ENCODE measurements at regions not wholly inside any gene's neighbourhood (a gene's known extent, or its start where the extent isn't known, plus 50 kb on each side); places are given as distances from the start of the nearest gene placed in this dataset.

GRCh38 chr2:118475622-118476205 is 371.7 kb downstream of the EN1 start:
- Histone ChIP-seq H3K27me3 (peaks cover 0 to 45% (median 0%) of the 10 kb centered on the region in 4 donors), H3K36me3 (no peaks in the 10 kb centered on the region), H3K4me3 (no peak overlapping the region), H3K27ac (replicated peaks in 1 of 4) (no peak overlapping the region), H3K9me3 (no peaks in the 10 kb centered on the region), H3K4me1 (no peaks in the 10 kb centered on the region)
- intact Hi-C loops (cut with DNase I) = no loop called here
- DNase-seq (ENCODE audit: extremely low spot score) = no peak
- WGBS = 39% methylated on average over 9 of the region's 9 CpGs
- no peak for TF ChIP-seq POLR2A (IDR thresholded peaks at IDR 0.05; ENCODE audit: low read depth)
- TF ChIP-seq EP300 (IDR thresholded peaks at IDR 0.05) = no peak
- TF ChIP-seq CTCF (IDR thresholded peaks at IDR 0.05) = no peak
- no peak for TF ChIP-seq POLR2AphosphoS5 (IDR thresholded peaks at IDR 0.05)

- no peaks in the 10 kb centered on the region for H3K36me3 ChIP-seq
- peak; percentile 7 for DNase-seq (ENCODE audit: extremely low spot score)
- no peaks in the 10 kb centered on the region for H3K9me3 ChIP-seq
- TF ChIP-seq POLR2AphosphoS5 (IDR thresholded peaks at IDR 0.05) (no peak), POLR2A (IDR thresholded peaks at IDR 0.05; ENCODE audit: low read depth) (no peak), EP300 (IDR thresholded peaks at IDR 0.05) (no peak), CTCF (IDR thresholded peaks at IDR 0.05) (no peak)
- H3K27me3 ChIP-seq = peaks cover 0 to 50% (median 2%) of the 10 kb centered on the region in 4 donors
- intact Hi-C loops (cut with DNase I) = no loop called here
- no peak overlapping the region for H3K4me3 ChIP-seq
- WGBS = 74% methylated on average over 3 of the region's 3 CpGs
- no peak overlapping the region for H3K27ac ChIP-seq (replicated peaks in 1 of 4)
- H3K4me1 ChIP-seq = no peaks in the 10 kb centered on the region
Observed at GRCh38 chr2:118474541-118474920, 372.9 kb downstream of the EN1 start.

GRCh38 chr2:118473846-118474540 is 373.5 kb downstream of the EN1 start:
- no peak overlapping the region for H3K4me3 ChIP-seq
- no peak overlapping the region for H3K27ac ChIP-seq (replicated peaks in 1 of 4)
- TF ChIP-seq EP300 (IDR thresholded peaks at IDR 0.05) (no peak), POLR2AphosphoS5 (IDR thresholded peaks at IDR 0.05) (no peak), POLR2A (IDR thresholded peaks at IDR 0.05; ENCODE audit: low read depth) (no peak), CTCF (IDR thresholded peaks at IDR 0.05) (no peak)
- no peaks in the 10 kb centered on the region for H3K36me3 ChIP-seq
- 47% methylated on average over 7 of the region's 8 CpGs for WGBS
- no peaks in the 10 kb centered on the region for H3K9me3 ChIP-seq
- DNase-seq (ENCODE audit: extremely low spot score) = peak; percentile 77
- H3K4me1 ChIP-seq = no peaks in the 10 kb centered on the region
- H3K27me3 ChIP-seq = peaks cover 0 to 48% (median 2%) of the 10 kb centered on the region in 4 donors
- intact Hi-C loops (cut with DNase I) = no loop called here

GRCh38 chr2:118473241-118473640 is 374.2 kb downstream of the EN1 start:
- H3K9me3 ChIP-seq = no peaks in the 10 kb centered on the region
- TF ChIP-seq EP300 (IDR thresholded peaks at IDR 0.05) (no peak), POLR2AphosphoS5 (IDR thresholded peaks at IDR 0.05) (no peak), POLR2A (IDR thresholded peaks at IDR 0.05; ENCODE audit: low read depth) (no peak), CTCF (IDR thresholded peaks at IDR 0.05) (no peak)
- DNase-seq (ENCODE audit: extremely low spot score) = no peak
- H3K4me3 ChIP-seq = no peak overlapping the region
- H3K36me3 ChIP-seq = no peaks in the 10 kb centered on the region
- 60% methylated on average over 5 of the region's 5 CpGs for WGBS
- no peak overlapping the region for H3K27ac ChIP-seq (replicated peaks in 1 of 4)
- intact Hi-C loops (cut with DNase I) = no loop called here
- no peaks in the 10 kb centered on the region for H3K4me1 ChIP-seq
- peaks cover 0 to 49% (median 4%) of the 10 kb centered on the region in 4 donors for H3K27me3 ChIP-seq

Data from esophagus muscularis mucosa (tissue), 4 donors.